Right ventricle myocardium superior (tissue), 1 donor: ENCODE measurements at regions not wholly inside any gene's neighbourhood (a gene's known extent, or its start where the extent isn't known, plus 50 kb on each side); places are given as distances from the start of the nearest gene placed in this dataset.

Source experiments
- ATAC-seq: fragments of 200-7000 bp; cut with Tn5 transposase; one replicate; pipeline ENCODE4 v1.9.1; 2020; ENCODE audit warnings: mild to moderate bottlenecking; ENCODE audit not compliant: poor library complexity
- DNase-seq: peaks from one replicate; pipeline ENCODE4 v3.0.0-alpha.2; 2020
- intact Hi-C: fragments of 100-400 bp; cut with DNase I; formaldehyde crosslinking; loops from one replicate; pipeline ENCODE4 v1.11.2; 2022
- donor health status: DM: no; HTN: yes; CAD: no; lungs with severe emphysema.

DNA sequence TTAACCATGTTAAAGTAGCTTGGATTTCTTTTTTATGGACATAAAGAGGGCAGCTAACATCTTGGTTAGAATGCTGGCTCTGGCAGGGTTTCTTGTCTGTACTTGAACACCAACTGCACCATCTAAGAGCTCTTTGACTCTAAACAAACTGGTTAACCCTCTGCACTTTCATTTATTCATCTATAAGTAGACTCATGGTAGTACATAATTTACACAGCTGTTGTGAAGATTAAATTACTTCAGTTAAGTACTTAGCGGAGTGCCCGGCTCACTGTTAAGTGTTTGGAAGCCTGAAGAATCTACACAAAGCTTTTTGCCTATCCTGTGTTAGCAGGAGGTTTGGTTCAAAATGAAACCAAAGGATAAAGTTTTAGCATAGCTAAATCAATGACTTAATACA, 846.2 kb upstream of the API5 start:
- DNase-seq (no peak), ATAC-seq (no peak)
- intact Hi-C loops = no loop called here

DNA sequence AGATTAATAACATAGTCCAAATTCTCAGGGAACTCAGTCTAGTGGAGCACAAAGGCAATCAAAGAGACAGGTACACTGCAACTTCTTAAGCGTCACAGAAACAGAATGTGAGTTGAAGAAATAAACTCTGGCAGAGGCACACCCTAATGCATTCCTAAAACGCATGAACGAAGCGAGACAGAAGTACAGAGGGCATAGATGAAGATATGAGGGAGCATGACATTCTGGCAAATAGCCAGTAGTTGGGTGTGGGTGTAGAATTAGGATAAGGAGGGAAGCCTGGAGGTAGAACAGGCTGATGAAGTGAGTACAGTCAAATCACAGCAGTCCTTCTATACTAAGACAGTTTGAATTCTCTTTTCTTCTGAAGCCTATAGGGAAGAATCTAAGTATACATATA, 838.7 kb upstream of the API5 start:
- intact Hi-C loops = no loop called here
- ATAC-seq = no peak
- DNase-seq = no peak

DNA sequence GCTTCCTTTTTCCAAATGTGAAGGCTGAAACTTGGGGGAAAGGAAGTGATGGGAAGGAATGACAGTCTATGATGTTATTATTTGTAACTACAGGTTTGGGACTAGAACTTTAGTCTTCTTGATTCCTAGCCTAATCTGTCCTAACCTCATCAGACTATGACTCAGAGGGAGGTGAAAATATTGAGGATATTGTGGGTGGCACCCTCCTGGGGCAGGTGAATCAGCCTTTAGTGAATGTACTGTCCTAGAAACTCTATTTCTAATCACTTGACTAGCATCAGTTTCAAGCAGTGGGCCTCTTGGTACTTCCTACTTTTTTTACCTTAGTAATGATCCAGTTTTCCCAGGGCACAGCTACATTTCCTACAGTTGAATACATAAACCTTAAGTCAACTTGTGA, 829.0 kb upstream of the API5 start:
- ATAC-seq (no peak), DNase-seq (no peak)
- intact Hi-C loops = no loop called here

DNA sequence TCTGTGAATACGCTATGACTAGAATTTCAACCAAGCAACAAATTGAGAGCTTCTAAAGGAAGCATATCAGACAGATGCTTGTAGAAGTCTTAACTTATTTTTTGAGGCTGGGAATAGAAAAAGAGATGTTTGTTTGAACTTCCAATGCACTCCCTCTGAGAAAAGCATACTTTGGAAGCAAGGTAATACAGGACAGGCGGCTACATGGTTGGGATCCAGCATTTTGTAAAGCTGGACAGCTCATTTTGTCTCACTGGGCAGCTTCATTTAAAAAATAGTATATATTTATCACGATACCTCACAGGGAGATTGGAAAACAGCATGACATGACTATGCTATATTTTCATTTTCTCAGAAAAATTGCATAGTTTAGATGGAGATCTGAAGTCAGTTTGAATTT, 821.3 kb upstream of the API5 start:
- ATAC-seq (no peak), DNase-seq (no peak)
- intact Hi-C loops = no loop called here

DNA sequence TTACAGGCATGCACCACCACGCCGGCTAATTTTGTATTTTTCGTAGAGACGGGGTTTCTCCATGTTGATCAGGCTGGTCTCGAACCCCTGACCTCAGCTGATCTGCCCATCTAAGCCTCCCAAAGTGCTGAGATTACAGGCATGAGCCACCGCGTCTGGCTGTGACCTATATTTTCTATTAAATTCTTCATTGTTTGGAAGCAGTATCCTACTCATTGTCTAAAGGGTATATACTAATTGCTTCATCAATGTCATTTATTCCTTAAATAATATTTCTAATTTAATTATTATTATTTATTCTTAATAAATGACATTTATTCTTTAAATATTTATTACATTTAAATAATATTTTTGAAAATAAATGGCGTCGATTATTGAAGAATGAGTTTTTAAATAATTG, 817.3 kb upstream of the API5 start:
- intact Hi-C loops = no loop called here
- DNase-seq (no peak), ATAC-seq (no peak)

DNA sequence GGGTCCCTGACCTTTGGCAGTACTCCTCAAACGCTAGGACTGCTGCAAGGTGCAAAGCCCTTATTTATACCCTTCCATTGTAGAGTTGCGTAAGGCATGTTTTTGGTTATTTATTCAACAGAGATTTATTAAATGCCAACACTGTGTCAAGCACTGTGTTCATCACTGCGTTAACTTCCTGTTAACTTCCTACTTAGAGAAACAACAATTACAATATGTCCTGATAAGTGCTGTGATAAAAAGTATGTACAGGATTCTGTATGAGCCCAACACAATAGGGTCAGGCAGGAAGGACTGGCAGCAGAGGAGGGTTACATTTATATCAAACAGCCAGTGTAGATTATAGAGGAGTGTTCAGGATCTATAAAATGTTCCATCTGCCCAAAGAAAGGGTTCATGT, 812.8 kb upstream of the API5 start:
- ATAC-seq = no peak
- DNase-seq = no peak
- intact Hi-C loops = no loop called here

DNA sequence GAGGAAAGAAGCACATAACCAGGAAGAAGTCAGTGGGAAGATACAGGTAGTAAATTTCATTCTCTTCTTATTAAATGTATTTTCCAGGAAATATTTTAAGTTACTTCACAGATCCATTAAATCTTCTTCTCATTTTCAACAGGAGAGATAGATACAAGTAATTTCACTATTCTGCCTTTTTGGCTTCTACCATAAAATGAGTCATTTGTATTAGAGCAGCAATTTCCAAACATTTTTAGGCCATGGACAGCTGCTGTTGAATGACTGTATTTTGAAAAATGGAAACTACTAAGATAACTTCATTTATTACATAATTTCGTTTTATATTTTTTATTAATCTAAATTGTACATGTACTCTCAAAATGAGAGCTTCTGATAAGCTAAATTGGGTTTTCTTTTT, 809.6 kb upstream of the API5 start:
- DNase-seq (no peak), ATAC-seq (no peak)
- intact Hi-C loops = no loop called here

DNA sequence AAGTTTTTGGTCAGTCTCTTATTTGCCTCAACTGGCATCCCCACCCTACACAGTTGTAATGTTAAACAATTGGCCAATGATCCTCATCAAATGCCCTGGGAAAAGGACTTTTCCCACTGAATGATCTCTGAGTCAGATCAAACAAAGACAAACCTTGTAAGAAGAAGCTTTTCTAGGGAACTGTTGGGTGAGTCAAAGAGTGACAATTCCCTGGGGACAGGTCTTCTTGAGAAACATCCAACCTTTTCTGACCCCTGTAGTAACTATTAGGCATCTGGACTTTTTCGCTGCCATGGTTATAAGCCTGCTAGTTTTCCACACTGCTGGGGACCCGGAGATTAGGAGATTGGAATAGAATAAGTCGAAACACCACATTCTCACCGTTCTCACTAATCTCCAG, 789.8 kb upstream of the API5 start:
- no peak for ATAC-seq
- intact Hi-C loops = no loop called here
- DNase-seq = no peak

DNA sequence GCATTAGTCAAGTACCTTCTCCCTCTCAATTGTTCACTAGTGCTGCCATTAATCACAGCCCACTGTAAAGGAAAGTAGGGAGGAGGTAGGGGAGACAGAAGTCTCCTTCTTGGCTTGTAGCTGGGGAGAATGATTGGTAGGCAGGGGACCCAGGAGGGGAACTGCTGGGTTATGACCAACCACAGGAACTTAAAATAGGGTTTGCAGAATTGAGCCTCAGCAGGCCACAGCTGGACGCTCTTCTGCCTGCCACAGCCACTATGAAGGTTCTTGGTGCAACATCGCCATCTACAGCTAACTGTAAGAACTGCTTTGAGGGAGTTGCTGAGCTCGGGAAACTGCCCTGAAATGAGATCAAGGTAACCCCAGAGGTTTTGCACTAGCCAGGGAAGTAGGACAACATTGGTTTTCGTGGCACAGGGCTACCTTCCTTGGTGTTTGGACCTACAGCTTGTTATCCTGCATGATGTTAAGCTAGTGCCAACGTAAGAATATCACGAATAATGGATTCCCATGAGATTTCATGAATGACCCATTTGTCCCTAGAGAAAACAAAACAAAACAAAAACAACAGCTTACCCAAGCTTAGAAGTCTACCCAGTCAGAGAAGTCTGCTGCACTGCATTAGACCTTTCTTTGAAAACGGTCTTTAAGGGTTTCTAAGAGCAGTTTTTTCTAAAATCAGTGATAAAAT, 787.1 kb upstream of the API5 start:
- ATAC-seq = peak; percentile 64
- DNase-seq = no peak
- intact Hi-C loops = no loop called here

DNA sequence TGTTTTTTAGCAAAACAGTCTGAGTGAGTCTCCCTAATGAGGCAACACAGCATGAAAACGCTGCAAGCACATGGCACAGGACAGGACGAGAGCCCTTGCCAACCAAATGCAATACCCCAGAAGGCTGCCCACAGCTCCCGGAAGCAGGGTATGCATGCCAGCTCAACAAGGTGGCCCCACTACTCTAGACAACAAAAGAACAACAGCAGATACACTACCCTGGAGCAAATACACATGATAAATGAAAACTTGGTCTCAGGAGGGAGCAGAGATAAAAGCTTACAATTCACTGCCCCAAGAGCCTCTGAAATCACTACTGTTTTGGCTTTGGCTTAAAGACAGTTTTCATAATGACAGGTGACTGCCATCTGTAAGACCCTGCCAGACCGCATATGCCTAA, 785.4 kb upstream of the API5 start:
- intact Hi-C loops = no loop called here
- DNase-seq = no peak
- no peak for ATAC-seq

DNA sequence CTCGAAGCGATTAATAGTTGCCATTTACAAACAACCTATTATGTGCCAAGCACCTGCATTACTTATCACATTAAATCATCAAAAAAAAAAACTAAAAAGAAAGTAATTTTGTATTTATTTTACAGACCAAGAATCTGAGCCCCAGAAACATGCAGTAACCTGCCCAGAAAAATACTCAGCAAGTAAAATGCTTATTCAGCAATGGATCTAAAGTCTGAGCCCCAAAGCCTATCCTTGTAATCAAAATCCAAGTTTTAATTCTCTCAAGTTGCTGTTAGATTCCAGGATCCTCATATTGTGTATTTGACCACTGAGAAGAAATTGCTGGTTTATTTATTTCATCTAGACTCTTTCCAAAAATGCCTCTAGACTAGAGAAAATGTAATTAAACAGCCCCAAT, 783.3 kb upstream of the API5 start:
- DNase-seq (no peak), ATAC-seq (no peak)
- intact Hi-C loops = no loop called here

DNA sequence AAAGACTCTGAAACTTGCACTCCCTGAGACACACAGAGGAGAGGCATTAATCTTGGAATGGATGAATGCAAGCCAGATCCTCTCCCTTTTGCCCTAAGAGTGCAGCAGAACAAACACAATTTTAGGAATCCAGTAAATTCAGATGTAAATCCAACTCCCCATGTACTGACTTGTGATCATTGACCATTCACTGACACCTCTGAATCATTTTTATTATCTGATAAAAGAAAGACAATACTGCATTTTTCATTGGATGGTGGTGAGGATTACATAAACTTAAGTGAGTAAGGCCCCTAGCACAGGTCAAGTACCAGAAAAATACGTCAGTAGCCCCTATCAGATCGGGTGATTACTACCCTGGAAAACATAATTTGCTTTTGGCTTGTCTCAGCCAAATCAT, 782.9 kb upstream of the API5 start:
- ATAC-seq (no peak), DNase-seq (no peak)
- intact Hi-C loops = no loop called here

DNA sequence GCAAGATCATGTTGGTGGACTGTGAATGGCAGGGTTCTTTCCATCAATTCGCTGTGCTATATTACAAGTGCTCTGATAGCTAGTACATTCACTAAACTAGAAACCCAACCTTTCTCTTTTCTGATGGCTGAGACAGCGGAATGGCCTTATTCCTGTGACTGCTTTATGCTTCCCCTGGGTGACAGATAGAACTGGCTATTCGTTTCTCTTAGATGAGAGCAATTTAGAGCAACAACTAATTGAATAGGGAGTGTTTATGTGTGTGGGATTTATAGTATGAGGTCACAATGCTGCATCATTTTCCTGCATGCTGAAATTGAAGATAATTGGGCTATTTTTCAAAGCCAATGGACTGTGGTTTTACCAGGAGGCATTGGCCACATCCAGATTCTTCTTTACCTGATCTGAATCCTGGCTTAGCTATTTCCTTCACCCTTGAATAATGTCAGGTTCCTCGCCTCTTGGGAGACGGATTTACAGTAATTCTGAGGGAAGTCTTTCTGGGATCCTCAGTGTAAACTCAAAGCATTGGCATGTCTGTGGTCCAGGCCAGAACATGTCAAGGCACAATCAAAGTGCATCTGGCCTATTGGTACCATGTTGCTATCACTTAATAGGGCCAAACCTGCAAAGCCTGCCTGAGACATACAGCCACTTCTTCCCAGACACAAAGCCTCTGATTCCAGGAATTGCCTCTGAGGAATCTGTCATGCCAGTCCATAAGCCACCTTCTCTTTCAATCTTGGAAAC, 775.0 kb upstream of the API5 start:
- no peak for ATAC-seq
- intact Hi-C loops = no loop called here
- DNase-seq = no peak

DNA sequence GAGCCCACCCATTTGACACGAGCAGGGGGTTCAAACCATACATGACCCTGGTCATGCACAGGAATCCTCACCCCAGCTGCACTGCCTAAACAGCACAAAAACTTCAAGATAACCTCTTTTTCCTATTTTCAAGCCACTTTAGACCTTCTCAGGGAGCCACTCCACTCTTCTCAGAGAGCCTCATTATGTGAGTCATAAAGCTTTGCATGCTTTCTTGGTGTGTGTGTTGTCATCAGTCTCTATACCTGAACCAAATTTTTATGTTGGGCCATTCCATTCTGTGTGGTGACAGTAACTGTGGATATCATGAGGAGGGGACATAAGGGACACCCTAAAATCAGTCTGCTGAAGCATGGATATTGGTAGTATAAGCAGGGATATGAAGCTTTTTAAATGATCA, 769.5 kb upstream of the API5 start:
- ATAC-seq = no peak
- intact Hi-C loops = no loop called here
- DNase-seq = no peak

DNA sequence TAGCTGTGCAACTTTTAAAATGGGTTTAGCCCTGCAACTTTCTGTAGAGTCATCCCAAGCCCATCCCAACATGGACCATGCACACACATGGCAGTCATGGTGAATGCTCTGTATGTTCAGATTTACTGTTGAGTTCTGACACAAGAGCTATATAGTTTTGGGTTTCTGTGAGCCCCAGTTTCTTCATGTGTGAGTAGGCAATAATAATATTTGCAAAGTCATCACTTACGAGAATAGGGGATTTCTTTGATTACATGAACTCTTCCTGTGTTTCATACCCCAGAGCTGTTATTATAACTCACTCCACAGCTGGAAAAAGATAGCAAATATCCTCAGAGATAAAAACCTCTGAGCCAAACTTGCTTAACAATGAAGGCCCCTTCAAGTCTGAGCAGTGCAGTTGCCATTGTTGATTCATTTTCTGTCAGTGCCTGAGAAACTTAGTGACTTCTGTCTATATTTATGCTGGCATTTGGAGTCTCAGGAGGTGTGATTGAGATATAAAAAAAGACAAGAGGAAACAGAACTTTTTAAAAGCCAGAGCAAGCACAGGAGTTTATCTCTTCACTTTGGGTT, 767.9 kb upstream of the API5 start:
- no peak for DNase-seq
- no peak for ATAC-seq
- intact Hi-C loops = no loop called here

DNA sequence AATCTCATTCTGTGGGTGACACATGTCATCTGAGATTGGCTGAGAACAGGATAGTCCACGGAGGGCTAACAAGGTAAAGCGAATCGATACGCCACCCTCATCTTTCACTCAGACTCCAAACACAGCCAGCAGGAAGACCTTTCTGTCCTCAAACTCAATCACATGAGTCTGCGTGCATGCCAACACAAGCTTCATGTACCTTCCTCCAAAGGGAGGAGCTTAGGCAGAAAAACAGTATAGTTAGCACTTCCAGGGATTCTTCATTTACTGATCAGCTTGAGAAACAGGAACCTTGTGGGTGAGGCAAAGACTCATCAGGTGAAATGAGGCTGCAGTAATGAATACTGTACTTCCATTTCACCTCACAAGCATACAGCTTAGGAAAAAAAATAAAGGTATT, 767.1 kb upstream of the API5 start:
- intact Hi-C loops = no loop called here
- ATAC-seq (no peak), DNase-seq (no peak)

DNA sequence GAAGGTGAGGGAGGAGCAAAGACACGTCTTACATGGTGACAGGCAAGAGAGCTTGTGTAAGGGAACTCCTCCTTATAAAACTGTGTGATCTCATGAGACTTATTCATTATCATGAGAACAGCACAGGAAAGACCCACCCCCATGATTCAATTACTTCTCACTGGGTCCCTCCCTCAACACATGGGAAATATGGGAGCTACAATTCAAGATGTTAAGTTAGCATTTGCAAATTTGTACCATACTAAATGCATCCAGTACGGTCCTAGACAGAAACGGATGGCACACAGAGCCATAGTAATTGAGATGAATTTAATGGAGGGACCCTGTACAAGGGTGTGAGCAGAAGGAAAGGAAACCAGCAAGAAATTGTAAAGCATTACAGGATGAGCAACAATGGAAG, 765.8 kb upstream of the API5 start:
- intact Hi-C loops = no loop called here
- no peak for ATAC-seq
- DNase-seq = no peak

DNA sequence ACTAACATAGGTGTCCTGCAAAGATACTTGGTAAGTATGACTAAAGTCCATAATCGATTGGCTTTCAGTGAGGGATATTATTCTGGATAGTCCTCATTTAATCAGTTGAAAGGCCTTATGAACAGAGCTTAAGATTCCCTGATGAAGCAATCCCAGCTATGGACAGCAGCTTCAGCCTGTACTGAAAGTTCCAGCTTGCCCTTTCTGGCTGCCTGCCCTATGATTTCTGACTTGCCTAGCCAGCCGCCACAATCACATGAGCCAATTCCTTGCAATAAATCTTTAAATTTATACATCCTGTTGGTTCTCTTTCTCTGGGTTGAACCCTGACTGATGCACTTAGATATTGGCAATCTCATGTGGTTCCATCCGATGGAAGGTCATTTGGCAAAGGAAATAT, 759.0 kb upstream of the API5 start:
- DNase-seq = no peak

DNA sequence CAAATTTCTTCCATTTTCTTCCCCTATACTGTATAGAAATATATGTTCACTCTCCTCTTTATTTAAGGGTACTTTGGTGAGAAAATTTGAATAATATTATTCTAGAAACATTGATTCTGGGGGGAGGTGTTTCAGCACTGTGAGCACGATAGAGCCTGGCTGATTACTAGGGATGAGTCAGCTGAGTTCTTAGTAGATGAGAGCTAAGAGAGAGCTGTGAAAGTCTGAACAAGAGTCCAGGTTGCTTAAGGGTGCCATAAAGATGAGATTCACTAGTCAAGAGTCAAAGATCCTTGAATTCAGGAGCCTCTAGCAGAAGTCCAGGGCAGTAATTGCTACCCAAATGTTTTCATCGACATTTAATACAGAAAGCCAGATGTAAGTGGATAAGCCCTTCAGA, 756.6 kb upstream of the API5 start:
- DNase-seq (no peak), ATAC-seq (no peak)
- intact Hi-C loops = no loop called here

More for the DNA sequence above, 759.0 kb upstream of the API5 start:
- intact Hi-C loops = no loop called here
- no peak for ATAC-seq

DNA sequence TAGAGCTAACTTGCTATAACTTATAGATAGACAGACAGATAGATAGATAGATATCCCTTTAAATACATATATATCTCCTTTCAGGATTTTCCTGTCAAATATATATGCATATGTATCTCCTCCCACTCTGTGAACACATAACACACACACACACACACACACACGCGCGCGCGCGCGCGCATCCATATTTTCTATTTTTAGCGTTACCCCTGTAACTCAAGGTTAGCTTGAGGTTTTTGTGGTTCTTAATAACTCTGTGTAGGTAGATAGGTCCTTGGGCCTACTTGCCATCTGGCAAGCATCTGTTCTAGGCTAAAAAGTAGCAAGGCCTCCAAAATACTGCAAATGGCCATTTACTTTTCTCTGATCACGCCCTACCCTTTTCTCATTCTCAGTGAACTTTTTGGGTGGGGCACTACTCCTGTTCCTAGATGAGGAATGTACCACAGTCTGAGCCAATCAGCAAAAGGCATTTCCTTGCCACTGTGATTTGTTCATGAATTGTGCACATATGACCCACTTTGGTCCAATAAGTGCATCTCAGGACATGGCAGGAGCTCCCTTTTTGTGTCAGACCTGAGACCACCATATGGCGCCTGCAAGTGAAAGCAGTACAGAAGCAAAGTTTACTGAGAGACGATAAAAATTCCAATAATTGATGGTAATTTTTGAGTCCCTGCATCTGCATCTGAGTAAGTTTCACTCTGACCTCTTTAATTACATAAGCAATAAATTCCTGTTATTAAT, 740.5 kb upstream of the API5 start:
- DNase-seq = no peak
- intact Hi-C loops = no loop called here
- no peak for ATAC-seq
